Heart right ventricle (tissue), 16 donors: ENCODE measurements at regions not wholly inside any gene's neighbourhood (a gene's known extent, or its start where the extent isn't known, plus 50 kb on each side); places are given as distances from the start of the nearest gene placed in this dataset.

ENCODE experiments used
- ATAC-seq, 8 donors: fragments of 200-7000 bp; cut with Tn5 transposase; one replicate each; pipeline ENCODE4 v1.9.1; 2020; ENCODE audit warnings: mild to moderate bottlenecking in 8 of 8, moderate library complexity in 8 of 8, moderate number of reproducible peaks in 1 of 8
- DNase-seq, 2 donors: peaks; one replicate each; pipeline ENCODE4 v3.0.0-alpha.2; 2020
- H3K27ac ChIP-seq, 10 donors: fragments of 200-600 bp; sonication (generic) in 2 of 10; one replicate each; pipeline versions ENCODE4 v1.5.0 to v1.8.0; 2020 to 2022; ENCODE audit warnings: mild to moderate bottlenecking in 3 of 10
- H3K27me3 ChIP-seq, 7 donors: fragments of 200-600 bp; one replicate each; pipeline ENCODE4 v1.8.0; 2021 to 2022; ENCODE audit warnings: mild to moderate bottlenecking in 2 of 7
- H3K36me3 ChIP-seq, 9 donors: fragments of 200-600 bp; sonication (generic) in 1 of 9; one replicate each; pipeline versions ENCODE4 v1.5.0 to v1.8.0; 2020 to 2022; ENCODE audit warnings: mild to moderate bottlenecking in 2 of 9
- H3K4me1 ChIP-seq, 9 donors: fragments of 200-600 bp; sonication (generic) in 1 of 9; one replicate each; pipeline versions ENCODE4 v1.5.0 to v1.8.0; 2020 to 2022; ENCODE audit warnings: mild to moderate bottlenecking in 4 of 9
- H3K4me3 ChIP-seq, 10 donors: fragments of 200-600 bp; sonication (generic) in 2 of 10; one replicate each; pipeline versions ENCODE4 v1.5.0 to v1.8.0; 2020 to 2022; ENCODE audit warnings: mild to moderate bottlenecking in 7 of 10, moderate library complexity in 2 of 10
- H3K9me3 ChIP-seq, 11 donors: fragments of 200-600 bp in 10 of 11; sonication (generic) in 2 of 11; one replicate each; pipeline versions ENCODE4 v1.5.0 to v1.8.0; 2013 to 2022; ENCODE audit warnings: mild to moderate bottlenecking in 2 of 11, control low read depth in 1 of 11, moderate library complexity in 1 of 11
- WGBS, 2 donors: extraction: QIAGEN DNeasy Blood & Tissue Kit; methylation state at CpG; one replicate each; pipeline ENCODE4 v1.1.7; 2013; ENCODE audit warnings: inconsistent platforms in 1 of 2; 5-methylcytosine and 5-hydroxymethylcytosine counted together
- intact Hi-C, 10 donors: fragments of 100-400 bp; cut with DNase I; formaldehyde crosslinking; loops; one replicate each; pipeline versions ENCODE4 v1.11.1 to v1.14.2; 2022
- TF ChIP-seq, protein P1 (sequence below), 9 donors: fragments of 200-600 bp; sonication (generic) in 2 of 9; IDR thresholded peaks; one replicate each; pipeline versions ENCODE4 v1.5.0 to v1.8.0; 2021 to 2022; ENCODE audit warnings: antibody characterized with exemption in 9 of 9, mild to moderate bottlenecking in 5 of 9, moderate library complexity in 1 of 9
- donor health status: Arrhythmogenic right ventricular cardiomyopathy.
- donor health status: ischemic (EF 13 %, LVEDD 7.1; RV severe dilation, severe dysfunction).
- donor health status: healthy with polysubstance abuse.
- donor health status: DM: no; HTN: yes; CAD: no.
- donor health status: DM: no; HTN: no; CAD: no.
- donor health status: ischemic (EF 25% LVEDD 6.9; RV normal size, moderate dysfunction).
- donor health status: ischemic (EF 25% LVEDD 5.7; RV mildly dilated, moderate dysfunction).
- donor health status: healthy.
- donor health status: DM: yes; HTN: yes; CAD: no.
- donor health status: Ischemic cardiomyopathy.
- donor health status: ischemic (EF 35%, LVEDD 5.7; RV mildly dilated, moderate dysfunction).
- donor health status: nonischemic (EF 11% LVEDD 7.7; RV severe dilation, severe dysfunction).
- donor health status: DM: yes; HTN: yes; CAD: no.
- donor health status: PGD.
- donor health status: ischemic (EF 29% LVEDD 5.4; RV normal size, mild dysfunction).
- donor health status: nonischemic (EF 23%, LVEDD 6.1; RV moderate dilation, normal function).

DNA sequence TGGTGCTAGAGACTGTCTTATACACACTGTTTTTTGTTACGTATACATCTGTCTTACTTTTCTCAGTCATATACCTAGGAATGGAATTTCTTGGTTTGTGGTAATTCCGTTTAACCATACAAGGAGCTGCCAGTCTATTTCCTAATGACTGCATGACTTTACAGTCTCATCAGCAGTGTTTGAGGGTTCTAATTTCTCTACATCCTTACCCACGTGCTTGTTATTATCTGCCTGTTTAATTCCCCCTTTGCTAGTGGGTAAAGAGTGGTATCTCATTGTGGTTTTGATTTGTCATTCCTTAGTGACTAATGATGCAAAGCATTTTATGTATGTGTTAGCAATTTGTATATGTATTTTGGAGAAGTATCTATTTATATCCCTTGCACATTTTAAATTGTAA is 1008.0 kb downstream of the FAM181B start:
- Histone ChIP-seq H3K9me3 (peaks cover 0 to 37% (median 10%) of the 10 kb centered on the region in 11 donors), H3K4me1 (no peaks in the 10 kb centered on the region), H3K36me3 (no peaks in the 10 kb centered on the region), H3K27me3 (no peaks in the 10 kb centered on the region), H3K4me3 (no peak overlapping the region), H3K27ac (no peak overlapping the region)
- TF ChIP-seq, protein P1, sequence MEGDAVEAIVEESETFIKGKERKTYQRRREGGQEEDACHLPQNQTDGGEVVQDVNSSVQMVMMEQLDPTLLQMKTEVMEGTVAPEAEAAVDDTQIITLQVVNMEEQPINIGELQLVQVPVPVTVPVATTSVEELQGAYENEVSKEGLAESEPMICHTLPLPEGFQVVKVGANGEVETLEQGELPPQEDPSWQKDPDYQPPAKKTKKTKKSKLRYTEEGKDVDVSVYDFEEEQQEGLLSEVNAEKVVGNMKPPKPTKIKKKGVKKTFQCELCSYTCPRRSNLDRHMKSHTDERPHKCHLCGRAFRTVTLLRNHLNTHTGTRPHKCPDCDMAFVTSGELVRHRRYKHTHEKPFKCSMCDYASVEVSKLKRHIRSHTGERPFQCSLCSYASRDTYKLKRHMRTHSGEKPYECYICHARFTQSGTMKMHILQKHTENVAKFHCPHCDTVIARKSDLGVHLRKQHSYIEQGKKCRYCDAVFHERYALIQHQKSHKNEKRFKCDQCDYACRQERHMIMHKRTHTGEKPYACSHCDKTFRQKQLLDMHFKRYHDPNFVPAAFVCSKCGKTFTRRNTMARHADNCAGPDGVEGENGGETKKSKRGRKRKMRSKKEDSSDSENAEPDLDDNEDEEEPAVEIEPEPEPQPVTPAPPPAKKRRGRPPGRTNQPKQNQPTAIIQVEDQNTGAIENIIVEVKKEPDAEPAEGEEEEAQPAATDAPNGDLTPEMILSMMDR (IDR thresholded peaks at IDR 0.05), result no peak
- DNase-seq (no peak), ATAC-seq (no peak)
- 66 to 77% methylated on average over 3 of the region's 3 CpGs for WGBS, 2 donors
- intact Hi-C loops, result no loop called here

DNA sequence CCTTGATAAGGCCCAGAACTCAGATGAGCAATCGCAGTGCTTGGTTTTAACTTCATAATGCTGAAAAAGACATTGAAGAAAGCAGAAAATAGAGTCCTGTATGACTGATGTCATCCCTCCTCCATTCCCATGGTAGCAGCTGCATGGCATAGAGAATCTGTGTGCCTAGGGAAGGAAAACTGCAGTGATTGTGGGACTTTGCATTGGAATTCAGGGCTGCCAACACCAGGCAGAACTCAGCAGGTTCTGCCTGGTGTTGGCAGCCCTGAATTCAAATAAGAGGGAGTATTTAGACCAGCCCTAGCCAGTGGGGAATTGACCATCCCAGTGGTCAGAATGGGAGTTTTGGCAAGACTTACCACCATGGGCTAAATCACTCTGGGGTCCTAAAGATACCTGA is 1016.0 kb downstream of the FAM181B start:
- TF ChIP-seq, protein P1 (IDR thresholded peaks at IDR 0.05), result no peak
- no peaks in the 10 kb centered on the region for H3K27me3 ChIP-seq
- WGBS, 2 donors, result 93 to 95% methylated on average over 1 of the region's 1 CpG
- H3K4me1 ChIP-seq, result no peaks in the 10 kb centered on the region
- H3K9me3 ChIP-seq, result peaks cover 0 to 6% (median 0%) of the 10 kb centered on the region in 11 donors
- ATAC-seq (no peak), DNase-seq (no peak)
- H3K27ac ChIP-seq, result no peak overlapping the region
- no peak overlapping the region for H3K4me3 ChIP-seq
- no peaks in the 10 kb centered on the region for H3K36me3 ChIP-seq
- intact Hi-C loops, result no loop called here

DNA sequence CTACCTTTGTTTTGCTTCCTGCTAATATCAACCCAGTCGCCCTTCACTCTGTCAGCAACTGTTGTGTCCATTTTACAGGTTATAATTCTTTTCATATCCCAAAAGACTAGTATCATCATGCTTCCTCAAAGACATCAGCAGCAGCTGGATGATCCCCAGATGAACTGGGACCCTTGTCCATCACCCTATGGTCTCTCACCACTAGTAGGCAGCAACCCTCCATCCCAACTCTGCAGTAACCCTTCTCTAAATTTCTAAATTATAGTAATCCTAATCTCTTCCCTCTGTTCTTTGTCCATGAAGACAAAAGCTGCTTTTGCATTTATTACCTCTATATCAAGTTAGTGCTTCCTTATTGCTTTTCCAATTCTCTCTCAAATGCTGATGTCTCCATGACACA is 1025.8 kb downstream of the FAM181B start:
- H3K27me3 ChIP-seq, result no peaks in the 10 kb centered on the region
- TF ChIP-seq, protein P1 (IDR thresholded peaks at IDR 0.05), result no peak
- DNase-seq (no peak), ATAC-seq (no peak)
- H3K4me3 ChIP-seq, result no peak overlapping the region
- no peak overlapping the region for H3K27ac ChIP-seq
- H3K36me3 ChIP-seq, result no peaks in the 10 kb centered on the region
- peaks cover 0 to 22% (median 2%) of the 10 kb centered on the region in 11 donors for H3K9me3 ChIP-seq
- H3K4me1 ChIP-seq, result no peaks in the 10 kb centered on the region
- intact Hi-C loops, result no loop called here
- WGBS, 2 donors, result 27 to 36% methylated on average over 1 of the region's 1 CpG

DNA sequence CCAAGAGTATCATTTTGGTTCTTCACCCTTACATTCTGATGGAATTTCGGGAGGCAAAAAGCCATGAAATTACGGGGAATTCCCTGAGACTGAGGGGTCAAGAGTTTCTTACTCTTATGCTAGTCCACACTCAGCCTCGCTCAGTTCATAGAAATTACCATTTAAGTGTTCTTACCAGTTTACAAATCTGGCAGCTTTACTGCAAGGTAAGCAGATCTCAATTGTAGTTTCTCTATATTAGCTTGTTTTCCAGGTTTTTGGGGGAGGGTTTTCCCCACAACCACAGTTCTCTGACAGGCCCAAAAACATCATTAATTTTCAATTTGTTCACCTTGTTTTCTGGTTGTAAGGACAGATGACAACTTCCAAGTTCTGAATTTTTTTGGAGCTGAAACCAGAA is 1028.4 kb downstream of the FAM181B start:
- H3K9me3 ChIP-seq, result peaks cover 0 to 44% (median 17%) of the 10 kb centered on the region in 11 donors
- intact Hi-C loops, result no loop called here
- no peak for ATAC-seq
- 39 to 64% methylated on average over 3 of the region's 3 CpGs for WGBS, 2 donors
- no peaks in the 10 kb centered on the region for H3K27me3 ChIP-seq
- no peak overlapping the region for H3K4me3 ChIP-seq
- H3K4me1 ChIP-seq, result no peaks in the 10 kb centered on the region
- no peaks in the 10 kb centered on the region for H3K36me3 ChIP-seq
- no peak for DNase-seq
- no peak overlapping the region for H3K27ac ChIP-seq
- TF ChIP-seq, protein P1 (IDR thresholded peaks at IDR 0.05), result no peak
